CD4-positive, alpha-beta T cell (primary cell): ENCODE measurements at regions not wholly inside any gene's neighbourhood (a gene's known extent, or its start where the extent isn't known, plus 50 kb on each side); places are given as distances from the start of the nearest gene placed in this dataset.

Experiments used
- ATAC-seq: fragments of 200-7000 bp; cut with Tn5 transposase; one replicate; pipeline ENCODE4 v1.10.0; 2022; ENCODE audit warnings: mild to moderate bottlenecking; ENCODE audit not compliant: poor library complexity
- CTCF ChIA-PET: fragments of 350-600 bp; sonication (Branson Sonifier 250); formaldehyde crosslinking; loops from one replicate; lab custom pipeline; 2021; ENCODE audit warnings: antibody characterized with exemption, inconsistent platforms; lab: Charles Lee
- POLR2A ChIA-PET: fragments of 350-600 bp; sonication (Branson Sonifier 250); formaldehyde crosslinking; loops from one replicate; lab custom pipeline; 2021; ENCODE audit warnings: antibody characterized with exemption, inconsistent platforms; lab: Charles Lee
- DNase-seq, 14 experiments: peaks; one replicate each; pipeline ENCODE4 v3.0.0-alpha.2; 2013 to 2020; ENCODE audit warnings: mixed read lengths in 2 of 14
- H3K27ac ChIP-seq, 2 donors: one replicate each; pipeline versions ENCODE4 v1.5.1 to v1.7.0; 2013; ENCODE audit warnings: low read length in 2 of 2, low read depth in 1 of 2, mild to moderate bottlenecking in 1 of 2
- H3K27me3 ChIP-seq, 2 experiments: 1 replicate in 1 of 2; 2 replicates in 1 of 2; pipeline versions ENCODE4 v1.6.1 to v1.7.0; 2013; ENCODE audit warnings: low read length in 2 of 2, control low read depth in 1 of 2, mild to moderate bottlenecking in 1 of 2, moderate library complexity in 1 of 2; ENCODE audit not compliant: insufficient read depth in 2 of 2, control insufficient read depth in 1 of 2
- H3K36me3 ChIP-seq: one replicate; pipeline ENCODE4 v1.6.1; 2013; ENCODE audit warnings: low read length, control low read depth; ENCODE audit not compliant: insufficient read depth
- H3K4me1 ChIP-seq: one replicate; pipeline ENCODE4 v1.6.1; 2013; ENCODE audit warnings: low read length, control low read depth; ENCODE audit not compliant: insufficient read depth
- H3K4me3 ChIP-seq: one replicate; pipeline ENCODE4 v1.5.1; 2013; ENCODE audit warnings: mild to moderate bottlenecking, low read length, moderate library complexity
- H3K9me3 ChIP-seq, 2 experiments: 1 replicate in 1 of 2; 2 replicates in 1 of 2; pipeline versions ENCODE4 v1.6.1 to v1.7.0; 2013; ENCODE audit warnings: low read length in 2 of 2, mild to moderate bottlenecking in 2 of 2, control low read depth in 1 of 2, moderate library complexity in 1 of 2; ENCODE audit not compliant: control insufficient read depth in 1 of 2, insufficient read depth in 1 of 2
- H3K27ac Mint-ChIP-seq: one replicate; pipeline ENCODE4 v1.8.0; 2020; ENCODE audit warnings: mixed read lengths
- H3K27me3 Mint-ChIP-seq: one replicate; pipeline ENCODE4 v1.8.0; 2021; ENCODE audit warnings: mixed read lengths
- H3K36me3 Mint-ChIP-seq: one replicate; pipeline ENCODE4 v1.8.0; 2021; ENCODE audit warnings: low read depth, mixed read lengths
- H3K4me1 Mint-ChIP-seq: one replicate; pipeline ENCODE4 v1.8.0; 2021; ENCODE audit warnings: low read depth, mixed read lengths
- H3K4me3 Mint-ChIP-seq: one replicate; pipeline ENCODE4 v1.8.0; 2020; ENCODE audit warnings: mild to moderate bottlenecking, mixed read lengths
- H3K9me3 Mint-ChIP-seq: one replicate; pipeline ENCODE4 v1.8.0; 2020; ENCODE audit warnings: mixed read lengths
- CTCF ChIP-seq: fragments of 200-600 bp; IDR thresholded peaks from one replicate; pipeline ENCODE4 v1.8.0; 2022; ENCODE audit warnings: antibody characterized with exemption, mild to moderate bottlenecking
- intact Hi-C, 2 experiments: fragments of 100-400 bp; cut with DNase I in 1 of 2; cut with micrococcal nuclease in 1 of 2; formaldehyde crosslinking; loops; one replicate each; pipeline versions ENCODE4 v1.15.1 to v1.9.0; 2023 to 2025; cut with DNase I, micrococcal nuclease

DNA sequence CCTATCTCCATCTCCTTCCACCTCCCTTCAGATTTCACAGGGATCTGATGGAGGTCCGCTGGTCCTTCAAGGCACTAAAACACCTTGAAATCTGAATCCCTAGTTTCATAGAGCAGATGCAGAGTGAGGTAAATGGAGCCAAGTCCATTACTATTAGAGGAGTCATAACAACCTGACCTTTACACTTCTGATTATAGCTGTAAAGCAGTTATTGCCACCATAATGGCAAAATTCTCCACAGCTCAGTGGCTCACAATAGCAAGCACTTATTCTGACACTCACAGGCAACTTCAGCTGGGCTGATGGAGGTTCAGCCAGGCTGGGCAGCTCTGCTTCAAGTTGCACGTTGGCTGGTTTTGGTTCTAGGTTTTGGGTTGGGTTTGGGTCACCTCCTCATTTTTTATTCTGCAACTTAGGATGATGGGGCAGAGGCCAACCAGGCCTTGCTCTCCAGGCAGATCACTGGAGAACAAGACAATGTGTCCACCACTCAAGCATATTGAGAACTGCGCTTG is 51.4 kb upstream of the LRAT start:
- no peak for TF ChIP-seq CTCF
- no peaks in the 10 kb centered on the region for H3K36me3 ChIP-seq
- no peak overlapping the region for H3K27ac ChIP-seq
- H3K9me3 Mint-ChIP-seq, result no peaks in the 10 kb centered on the region
- H3K4me1 Mint-ChIP-seq, result no peaks in the 10 kb centered on the region
- H3K4me3 ChIP-seq, result no peak overlapping the region
- ATAC-seq, result no peak
- CTCF ChIA-PET, result no interaction called here
- peaks cover 52% of the 10 kb centered on the region for H3K27me3 Mint-ChIP-seq
- no peak overlapping the region for H3K4me3 Mint-ChIP-seq
- no peaks in the 10 kb centered on the region for H3K27me3 ChIP-seq
- POLR2A ChIA-PET, result no interaction called here
- intact Hi-C loops, result no loop called here
- H3K9me3 ChIP-seq, result no peaks in the 10 kb centered on the region
- DNase-seq, result no peak
- H3K36me3 Mint-ChIP-seq, result no peaks in the 10 kb centered on the region
- H3K4me1 ChIP-seq, result no peaks in the 10 kb centered on the region
- H3K27ac Mint-ChIP-seq, result no peak overlapping the region
